ENCODE measurements at regions not wholly inside any gene's neighbourhood (a gene's known extent, or its start where the extent isn't known, plus 50 kb on each side); places are given as distances from the start of the nearest gene placed in this dataset.

GRCh38 chr4:114316789-114317188, 281.8 kb upstream of the UGT8 start:
- no peaks in the 10 kb centered on the region for H3K27me3 ChIP-seq
- TF ChIP-seq EZH2phosphoT487 (IDR thresholded peaks at IDR 0.05), result no peak
- no peak for TF ChIP-seq CTCF (IDR thresholded peaks at IDR 0.05)
- no peak for TF ChIP-seq EZH2 (IDR thresholded peaks at IDR 0.05)
- no peaks in the 10 kb centered on the region for H3K36me3 Mint-ChIP-seq
- H3F3A ChIP-seq (ENCODE audit: low read depth), result no peaks in the 10 kb centered on the region
- H2AFZ ChIP-seq (replicated peaks), result no peak overlapping the region
- H3K9ac ChIP-seq, result no peak overlapping the region
- H4K20me1 ChIP-seq (ENCODE audit: low read depth), result no peaks in the 10 kb centered on the region
- no peak overlapping the region for H3K4me2 ChIP-seq
- no peaks in the 10 kb centered on the region for H3K27me3 Mint-ChIP-seq (ENCODE audit: insufficient read depth, low read depth)
- no peaks in the 10 kb centered on the region for H3K36me3 ChIP-seq
- DNase-seq (ENCODE audit: low spot score), result no peak
- H3K4me1 Mint-ChIP-seq, result peaks cover 5% of the 10 kb centered on the region
- H3K27ac Mint-ChIP-seq, result no peak overlapping the region
- no peaks in the 10 kb centered on the region for H3K9me3 Mint-ChIP-seq
- no peak overlapping the region for H3K4me3 Mint-ChIP-seq
- no peak overlapping the region for H3K27ac ChIP-seq
- H3K9me3 ChIP-seq (ENCODE audit: low read depth), result no peaks in the 10 kb centered on the region
- no peaks in the 10 kb centered on the region for H3K79me2 ChIP-seq (ENCODE audit: low read depth)
- H3K4me1 ChIP-seq, result peaks cover 5% of the 10 kb centered on the region
- no peak overlapping the region for H3K4me3 ChIP-seq

GRCh38 chr4:114317564-114317963, 281.0 kb upstream of the UGT8 start:
- Histone ChIP-seq H2AFZ (replicated peaks) (no peak overlapping the region), H3K27me3 (no peaks in the 10 kb centered on the region), H3F3A (ENCODE audit: low read depth) (no peaks in the 10 kb centered on the region), H4K20me1 (ENCODE audit: low read depth) (no peaks in the 10 kb centered on the region), H3K27ac (no peak overlapping the region), H3K9me3 (ENCODE audit: low read depth) (no peaks in the 10 kb centered on the region), H3K79me2 (ENCODE audit: low read depth) (no peaks in the 10 kb centered on the region), H3K9ac (no peak overlapping the region), H3K4me1 (no peaks in the 10 kb centered on the region), H3K4me2 (no peak overlapping the region), H3K4me3 (no peak overlapping the region), H3K36me3 (no peaks in the 10 kb centered on the region)
- no peak for TF ChIP-seq EZH2 (IDR thresholded peaks at IDR 0.05)
- H3K27me3 Mint-ChIP-seq (ENCODE audit: insufficient read depth, low read depth), result no peaks in the 10 kb centered on the region
- H3K27ac Mint-ChIP-seq, result no peak overlapping the region
- DNase-seq (ENCODE audit: low spot score), result no peak
- H3K4me1 Mint-ChIP-seq, result peaks cover 5% of the 10 kb centered on the region
- no peaks in the 10 kb centered on the region for H3K9me3 Mint-ChIP-seq
- no peak overlapping the region for H3K4me3 Mint-ChIP-seq
- no peaks in the 10 kb centered on the region for H3K36me3 Mint-ChIP-seq

GRCh38 chr4:114318309-114318708, 280.3 kb upstream of the UGT8 start:
- no peak overlapping the region for H3K27ac Mint-ChIP-seq
- DNase-seq (ENCODE audit: low spot score), result no peak
- no peaks in the 10 kb centered on the region for H3K79me2 ChIP-seq (ENCODE audit: low read depth)
- no peaks in the 10 kb centered on the region for H3K9me3 ChIP-seq (ENCODE audit: low read depth)
- no peak overlapping the region for H3K4me3 Mint-ChIP-seq
- H3K9ac ChIP-seq, result no peak overlapping the region
- H2AFZ ChIP-seq (replicated peaks), result no peak overlapping the region
- no peaks in the 10 kb centered on the region for H3F3A ChIP-seq (ENCODE audit: low read depth)
- H3K4me1 Mint-ChIP-seq, result peaks cover 5% of the 10 kb centered on the region
- H3K4me3 ChIP-seq, result no peak overlapping the region
- no peak overlapping the region for H3K27ac ChIP-seq
- H3K4me1 ChIP-seq, result no peaks in the 10 kb centered on the region
- no peaks in the 10 kb centered on the region for H3K9me3 Mint-ChIP-seq
- no peak for TF ChIP-seq EZH2 (IDR thresholded peaks at IDR 0.05)
- TF ChIP-seq CTCF (IDR thresholded peaks at IDR 0.05), result no peak
- TF ChIP-seq EZH2phosphoT487 (IDR thresholded peaks at IDR 0.05), result no peak
- no peaks in the 10 kb centered on the region for H3K27me3 ChIP-seq
- no peaks in the 10 kb centered on the region for H3K36me3 Mint-ChIP-seq
- no peak overlapping the region for H3K4me2 ChIP-seq
- H3K36me3 ChIP-seq, result no peaks in the 10 kb centered on the region
- no peaks in the 10 kb centered on the region for H3K27me3 Mint-ChIP-seq (ENCODE audit: insufficient read depth, low read depth)
- H4K20me1 ChIP-seq (ENCODE audit: low read depth), result no peaks in the 10 kb centered on the region

GRCh38 chr4:114320126-114320525, 278.5 kb upstream of the UGT8 start:
- no peaks in the 10 kb centered on the region for H3F3A ChIP-seq (ENCODE audit: low read depth)
- peak overlapping the region; percentile 28 for H2AFZ ChIP-seq (replicated peaks)
- no peaks in the 10 kb centered on the region for H4K20me1 ChIP-seq (ENCODE audit: low read depth)
- Mint-ChIP-seq H3K27ac (no peak overlapping the region), H3K36me3 (no peaks in the 10 kb centered on the region), H3K9me3 (no peaks in the 10 kb centered on the region), H3K27me3 (ENCODE audit: insufficient read depth, low read depth) (no peaks in the 10 kb centered on the region), H3K4me3 (no peak overlapping the region), H3K4me1 (peaks cover 5% of the 10 kb centered on the region)
- no peaks in the 10 kb centered on the region for H3K4me1 ChIP-seq
- no peak overlapping the region for H3K4me2 ChIP-seq
- no peak overlapping the region for H3K4me3 ChIP-seq
- no peak overlapping the region for H3K9ac ChIP-seq
- H3K9me3 ChIP-seq (ENCODE audit: low read depth), result no peaks in the 10 kb centered on the region
- H3K36me3 ChIP-seq, result no peaks in the 10 kb centered on the region
- no peak for DNase-seq (ENCODE audit: low spot score)
- TF ChIP-seq EZH2phosphoT487 (IDR thresholded peaks at IDR 0.05) (no peak), CTCF (IDR thresholded peaks at IDR 0.05) (no peak), EZH2 (IDR thresholded peaks at IDR 0.05) (no peak)
- H3K27me3 ChIP-seq, result no peaks in the 10 kb centered on the region
- H3K27ac ChIP-seq, result no peak overlapping the region
- H3K79me2 ChIP-seq (ENCODE audit: low read depth), result no peaks in the 10 kb centered on the region
